CD14-positive monocyte (primary cell): ENCODE measurements at regions not wholly inside any gene's neighbourhood (a gene's known extent, or its start where the extent isn't known, plus 50 kb on each side); places are given as distances from the start of the nearest gene placed in this dataset.

Experiments
- DNase-seq, 3 donors: peaks; one replicate each; pipeline ENCODE4 v3.0.0-alpha.2; 2011 to 2022
- H2AFZ ChIP-seq: 2 replicates; pipeline ENCODE4 v1.6.0; 2012; ENCODE audit warnings: mild to moderate bottlenecking, low read depth, low read length, inconsistent platforms; ENCODE audit not compliant: insufficient read depth, poor library complexity, severe bottlenecking
- H3K27ac ChIP-seq, 2 donors: 1 replicate in 1 of 2; 2 replicates in 1 of 2; pipeline ENCODE4 v1.5.1; 2012 to 2013; ENCODE audit warnings: low read length in 2 of 2, control low read depth in 1 of 2, inconsistent platforms in 1 of 2, low read depth in 1 of 2, mild to moderate bottlenecking in 1 of 2
- H3K27me3 ChIP-seq, 2 donors: one replicate each; pipeline versions ENCODE4 v1.6.0 to v1.6.1; 2011 to 2013; ENCODE audit warnings: low read length in 2 of 2; ENCODE audit not compliant: control insufficient read depth in 2 of 2, insufficient read depth in 2 of 2
- H3K36me3 ChIP-seq, 2 donors: replicated peaks in 1 of 2; 1 replicate in 1 of 2; 2 replicates in 1 of 2; pipeline versions ENCODE4 v1.5.1 to v1.6.1; 2012 to 2013; ENCODE audit warnings: low read length in 2 of 2, control low read depth in 1 of 2, inconsistent platforms in 1 of 2, mild to moderate bottlenecking in 1 of 2; ENCODE audit not compliant: insufficient read depth in 2 of 2, control insufficient read depth in 1 of 2
- H3K4me1 ChIP-seq, 2 donors: 1 replicate in 1 of 2; 2 replicates in 1 of 2; pipeline versions ENCODE4 v1.5.1 to v1.6.1; 2012 to 2013; ENCODE audit warnings: low read length in 2 of 2, control low read depth in 1 of 2, inconsistent platforms in 1 of 2, mild to moderate bottlenecking in 1 of 2, moderate library complexity in 1 of 2; ENCODE audit not compliant: insufficient read depth in 2 of 2, control insufficient read depth in 1 of 2
- H3K4me2 ChIP-seq: replicated peaks from 2 replicates; pipeline ENCODE3; 2012; ENCODE audit warnings: low read length, moderate library complexity, mild to moderate bottlenecking; ENCODE audit not compliant: poor library complexity, severe bottlenecking; ENCODE audit errors: extremely low read depth
- H3K4me3 ChIP-seq, 3 experiments: fragments of 200-600 bp in 1 of 3; sonication (generic) in 1 of 3; replicated peaks in 1 of 3; 1 replicate in 2 of 3; 2 replicates in 1 of 3; pipeline ENCODE4 v1.5.1; 2011 to 2013; ENCODE audit warnings: low read length in 3 of 3, mild to moderate bottlenecking in 3 of 3, control low read depth in 2 of 3, low read depth in 2 of 3, inconsistent platforms in 1 of 3, moderate library complexity in 1 of 3
- H3K79me2 ChIP-seq: 2 replicates; pipeline ENCODE4 v1.6.0; 2012; ENCODE audit warnings: mild to moderate bottlenecking, control low read depth, inconsistent platforms, low read length, moderate library complexity; ENCODE audit not compliant: insufficient read depth
- H3K9ac ChIP-seq: 2 replicates; pipeline ENCODE4 v1.6.0; 2017; ENCODE audit warnings: low read length, mild to moderate bottlenecking; ENCODE audit not compliant: insufficient read depth, poor library complexity, severe bottlenecking
- H3K9me3 ChIP-seq, 2 donors: replicated peaks in 1 of 2; 1 replicate in 1 of 2; 2 replicates in 1 of 2; pipeline versions ENCODE4 v1.5.1 to v1.6.1; 2012 to 2013; ENCODE audit warnings: low read length in 2 of 2, control low read depth in 1 of 2; ENCODE audit not compliant: control insufficient read depth in 1 of 2, insufficient read depth in 1 of 2
- H4K20me1 ChIP-seq: 2 replicates; pipeline ENCODE4 v1.6.0; 2012; ENCODE audit warnings: mild to moderate bottlenecking, low read length, control low read depth, moderate library complexity; ENCODE audit not compliant: insufficient read depth
- H3K27ac Mint-ChIP-seq, 7 donors: one replicate each; pipeline ENCODE4 v1.8.0; 2020; ENCODE audit warnings: mild to moderate bottlenecking in 7 of 7, mixed read lengths in 7 of 7, moderate library complexity in 6 of 7, inconsistent platforms in 2 of 7
- H3K27me3 Mint-ChIP-seq, 3 donors: one replicate each; pipeline ENCODE4 v1.8.0; 2021 to 2022; ENCODE audit warnings: low read depth in 3 of 3, mild to moderate bottlenecking in 3 of 3, mixed read lengths in 3 of 3, moderate library complexity in 3 of 3, inconsistent platforms in 1 of 3
- H3K36me3 Mint-ChIP-seq, 2 donors: one replicate each; pipeline ENCODE4 v1.8.0; 2020; ENCODE audit warnings: mixed read lengths in 2 of 2, inconsistent platforms in 1 of 2, mild to moderate bottlenecking in 1 of 2
- H3K4me1 Mint-ChIP-seq: one replicate; pipeline ENCODE4 v1.8.0; 2020; ENCODE audit warnings: mild to moderate bottlenecking, mixed read lengths
- H3K4me3 Mint-ChIP-seq, 2 donors: one replicate each; pipeline ENCODE4 v1.8.0; 2020; ENCODE audit warnings: mild to moderate bottlenecking in 2 of 2, mixed read lengths in 2 of 2, moderate library complexity in 1 of 2
- H3K9me3 Mint-ChIP-seq, 7 donors: one replicate each; pipeline ENCODE4 v1.8.0; 2020 to 2022; ENCODE audit warnings: mixed read lengths in 7 of 7, mild to moderate bottlenecking in 6 of 7, moderate library complexity in 6 of 7, inconsistent platforms in 2 of 7
- WGBS: methylation state at CpG from one replicate; pipeline ENCODE4 v1.1.5; 2013; ENCODE audit warnings: missing lambda C conversion rate; ENCODE audit not compliant: insufficient coverage; 5-methylcytosine and 5-hydroxymethylcytosine counted together
- intact Hi-C, 2 donors: fragments of 100-400 bp; cut with micrococcal nuclease; formaldehyde crosslinking; loops; one replicate each; pipeline versions ENCODE4 v1.15.0 to v1.15.1; 2023
- TF ChIP-seq, protein P1 (sequence below): fragments of 200-600 bp; IDR thresholded peaks from one replicate; pipeline ENCODE4 v1.8.0; 2022; ENCODE audit warnings: antibody characterized with exemption, mild to moderate bottlenecking

GRCh38 chr19:27529158-27529557, 1683.8 kb downstream of the UQCRFS1 start:
- Mint-ChIP-seq H3K27ac (no peak overlapping the region), H3K4me1 (no peaks in the 10 kb centered on the region), H3K9me3 (peaks cover 10 to 38% (median 33%) of the 10 kb centered on the region in 7 donors), H3K36me3 (no peaks in the 10 kb centered on the region), H3K27me3 (no peaks in the 10 kb centered on the region), H3K4me3 (no peak overlapping the region)
- Histone ChIP-seq H3K4me2 (no peak overlapping the region), H3K4me1 (no peaks in the 10 kb centered on the region), H3K9me3 (peaks cover 3 to 98% of the 10 kb centered on the region in 2 donors), H4K20me1 (no peaks in the 10 kb centered on the region), H3K9ac (no peak overlapping the region), H3K27me3 (no peaks in the 10 kb centered on the region), H3K4me3 (no peak overlapping the region), H2AFZ (no peak overlapping the region), H3K27ac (no peak overlapping the region), H3K79me2 (no peaks in the 10 kb centered on the region), H3K36me3 (no peaks in the 10 kb centered on the region)
- 29% methylated on average over 1 of the region's 1 CpG for WGBS
- TF ChIP-seq, protein P1, sequence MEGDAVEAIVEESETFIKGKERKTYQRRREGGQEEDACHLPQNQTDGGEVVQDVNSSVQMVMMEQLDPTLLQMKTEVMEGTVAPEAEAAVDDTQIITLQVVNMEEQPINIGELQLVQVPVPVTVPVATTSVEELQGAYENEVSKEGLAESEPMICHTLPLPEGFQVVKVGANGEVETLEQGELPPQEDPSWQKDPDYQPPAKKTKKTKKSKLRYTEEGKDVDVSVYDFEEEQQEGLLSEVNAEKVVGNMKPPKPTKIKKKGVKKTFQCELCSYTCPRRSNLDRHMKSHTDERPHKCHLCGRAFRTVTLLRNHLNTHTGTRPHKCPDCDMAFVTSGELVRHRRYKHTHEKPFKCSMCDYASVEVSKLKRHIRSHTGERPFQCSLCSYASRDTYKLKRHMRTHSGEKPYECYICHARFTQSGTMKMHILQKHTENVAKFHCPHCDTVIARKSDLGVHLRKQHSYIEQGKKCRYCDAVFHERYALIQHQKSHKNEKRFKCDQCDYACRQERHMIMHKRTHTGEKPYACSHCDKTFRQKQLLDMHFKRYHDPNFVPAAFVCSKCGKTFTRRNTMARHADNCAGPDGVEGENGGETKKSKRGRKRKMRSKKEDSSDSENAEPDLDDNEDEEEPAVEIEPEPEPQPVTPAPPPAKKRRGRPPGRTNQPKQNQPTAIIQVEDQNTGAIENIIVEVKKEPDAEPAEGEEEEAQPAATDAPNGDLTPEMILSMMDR, result no peak
- DNase-seq, result no peak
- intact Hi-C loops, result no loop called here

- H3K4me1 Mint-ChIP-seq, result no peaks in the 10 kb centered on the region
- Histone ChIP-seq H3K4me1 (no peaks in the 10 kb centered on the region), H3K9ac (no peak overlapping the region), H3K36me3 (no peaks in the 10 kb centered on the region), H3K79me2 (no peaks in the 10 kb centered on the region), H3K4me3 (no peak overlapping the region), H3K9me3 (peaks cover 4 to 79% of the 10 kb centered on the region in 2 donors), H3K4me2 (no peak overlapping the region), H2AFZ (no peak overlapping the region), H3K27me3 (no peaks in the 10 kb centered on the region), H3K27ac (no peak overlapping the region), H4K20me1 (no peaks in the 10 kb centered on the region)
- H3K36me3 Mint-ChIP-seq, result no peaks in the 10 kb centered on the region
- H3K9me3 Mint-ChIP-seq, result peaks cover 7 to 28% (median 13%) of the 10 kb centered on the region in 7 donors
- no peak for DNase-seq
- H3K27me3 Mint-ChIP-seq, result no peaks in the 10 kb centered on the region
- intact Hi-C loops, result no loop called here
- TF ChIP-seq, protein P1, result no peak
- H3K4me3 Mint-ChIP-seq, result no peak overlapping the region
- H3K27ac Mint-ChIP-seq, result no peak overlapping the region
Observed at GRCh38 chr19:27522223-27522622, 1690.7 kb downstream of the UQCRFS1 start.
